Upper lobe of left lung (tissue), 4 donors: ENCODE measurements at regions not wholly inside any gene's neighbourhood (a gene's known extent, or its start where the extent isn't known, plus 50 kb on each side); places are given as distances from the start of the nearest gene placed in this dataset.

Experiments
- EP300 ChIP-seq, 4 donors: sonication (generic); formaldehyde crosslinking; IDR thresholded peaks; one replicate each; pipeline ENCODE4 v1.5.1; 2017; ENCODE audit warnings: antibody characterized with exemption in 4 of 4, control low read depth in 2 of 4
- POLR2A ChIP-seq, 4 donors: fragments of 450-650 bp; IDR thresholded peaks; one replicate each; pipeline ENCODE4 v1.5.1; 2016 to 2017; ENCODE audit warnings: antibody characterized with exemption in 4 of 4, mild to moderate bottlenecking in 2 of 4
- POLR2AphosphoS5 ChIP-seq, 2 donors: sonication (generic); formaldehyde crosslinking; IDR thresholded peaks; one replicate each; pipeline ENCODE4 v1.5.1; 2017; ENCODE audit warnings: antibody characterized with exemption in 2 of 2
- TF ChIP-seq, protein P1 (sequence below), 6 experiments: fragments of 450-650 bp in 4 of 6; fragments of 200-600 bp in 2 of 6; sonication (generic) in 2 of 6; IDR thresholded peaks; one replicate each; pipeline ENCODE4 v1.5.1; 2016 to 2019; ENCODE audit warnings: antibody characterized with exemption in 6 of 6

DNA sequence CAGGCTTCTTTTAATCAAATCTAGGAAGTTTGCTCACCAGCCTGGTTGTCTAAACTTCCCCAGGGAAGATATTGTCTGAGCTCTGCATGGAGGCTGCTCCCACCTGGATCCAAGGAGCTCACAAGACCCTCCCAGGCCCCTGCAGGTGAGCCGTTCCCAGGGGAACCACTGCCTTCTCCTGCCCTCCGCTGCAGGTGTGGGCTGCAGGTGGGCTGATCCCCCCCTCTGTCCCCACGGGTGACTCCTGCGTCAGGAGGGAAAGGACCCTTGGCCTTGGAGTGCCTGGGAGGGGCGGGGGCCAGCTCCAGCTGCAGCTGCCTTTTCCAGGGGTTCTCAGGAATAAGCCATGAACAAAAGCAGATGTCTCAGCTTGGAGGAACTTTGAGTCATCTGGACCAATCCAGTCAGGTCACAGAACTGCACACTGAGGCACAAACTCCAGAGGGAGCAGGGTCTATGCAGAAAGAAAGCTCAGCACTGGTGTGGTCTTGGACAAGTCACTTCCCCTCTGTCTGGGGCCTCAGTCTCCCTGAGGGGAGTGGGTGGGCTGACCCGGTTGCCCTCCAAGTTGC, 246.6 kb upstream of the RTL1 start:
- TF ChIP-seq POLR2AphosphoS5 (IDR thresholded peaks at IDR 0.05), result no peak
- TF ChIP-seq POLR2A (IDR thresholded peaks at IDR 0.05), result no peak
- TF ChIP-seq, protein P1, sequence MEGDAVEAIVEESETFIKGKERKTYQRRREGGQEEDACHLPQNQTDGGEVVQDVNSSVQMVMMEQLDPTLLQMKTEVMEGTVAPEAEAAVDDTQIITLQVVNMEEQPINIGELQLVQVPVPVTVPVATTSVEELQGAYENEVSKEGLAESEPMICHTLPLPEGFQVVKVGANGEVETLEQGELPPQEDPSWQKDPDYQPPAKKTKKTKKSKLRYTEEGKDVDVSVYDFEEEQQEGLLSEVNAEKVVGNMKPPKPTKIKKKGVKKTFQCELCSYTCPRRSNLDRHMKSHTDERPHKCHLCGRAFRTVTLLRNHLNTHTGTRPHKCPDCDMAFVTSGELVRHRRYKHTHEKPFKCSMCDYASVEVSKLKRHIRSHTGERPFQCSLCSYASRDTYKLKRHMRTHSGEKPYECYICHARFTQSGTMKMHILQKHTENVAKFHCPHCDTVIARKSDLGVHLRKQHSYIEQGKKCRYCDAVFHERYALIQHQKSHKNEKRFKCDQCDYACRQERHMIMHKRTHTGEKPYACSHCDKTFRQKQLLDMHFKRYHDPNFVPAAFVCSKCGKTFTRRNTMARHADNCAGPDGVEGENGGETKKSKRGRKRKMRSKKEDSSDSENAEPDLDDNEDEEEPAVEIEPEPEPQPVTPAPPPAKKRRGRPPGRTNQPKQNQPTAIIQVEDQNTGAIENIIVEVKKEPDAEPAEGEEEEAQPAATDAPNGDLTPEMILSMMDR (IDR thresholded peaks at IDR 0.05), result no peak
- no peak for TF ChIP-seq EP300 (IDR thresholded peaks at IDR 0.05)
